ENCODE measurements at regions not wholly inside any gene's neighbourhood (a gene's known extent, or its start where the extent isn't known, plus 50 kb on each side); places are given as distances from the start of the nearest gene placed in this dataset.
A peak's percentile ranks its signal among the peaks of the same experiment; 100 is the strongest.

- no peak for DNase-seq
Measured at GRCh38 chr14:49971156-49972130, 78.6 kb downstream of the ARF6 start.

GRCh38 chr14:49972131-49972671, 79.3 kb downstream of the ARF6 start:
- DNase-seq, result peak; percentile 64

- DNase-seq, result peak; percentile 63
Measured at GRCh38 chr14:49972823-49973222, 79.9 kb downstream of the ARF6 start.

- DNase-seq, result no peak
Measured at GRCh38 chr14:49975276-49975675, 82.4 kb downstream of the ARF6 start.

- no peak for DNase-seq
Measured at GRCh38 chr14:49975799-49976198, 82.9 kb downstream of the ARF6 start.

GRCh38 chr14:49977126-49977841, 84.4 kb downstream of the ARF6 start:
- no peak for DNase-seq

GRCh38 chr14:49980027-49980426, 87.1 kb downstream of the ARF6 start:
- DNase-seq, result no peak

- no peak for DNase-seq
Measured at GRCh38 chr14:49982082-49982481, 89.2 kb downstream of the ARF6 start.

GRCh38 chr14:49982501-49982951, 89.6 kb downstream of the ARF6 start:
- DNase-seq, result no peak

- DNase-seq, result no peak
Measured at GRCh38 chr14:49984424-49984823, 91.5 kb downstream of the ARF6 start.

GRCh38 chr14:49986343-49987014, 93.6 kb downstream of the ARF6 start:
- no peak for DNase-seq

- DNase-seq, result no peak
Measured at GRCh38 chr14:49988080-49988990, 95.5 kb downstream of the ARF6 start.

- DNase-seq, result no peak
Measured at GRCh38 chr14:49989966-49990365, 97.1 kb downstream of the ARF6 start.

GRCh38 chr14:49991491-49991890, 98.6 kb downstream of the ARF6 start:
- DNase-seq, result no peak

- no peak for DNase-seq
Measured at GRCh38 chr14:49992036-49992435, 99.2 kb downstream of the ARF6 start.

GRCh38 chr14:49992448-49992847, 99.6 kb downstream of the ARF6 start:
- DNase-seq, result no peak

GRCh38 chr14:49992901-49993339, 100.0 kb downstream of the ARF6 start:
- no peak for DNase-seq

GRCh38 chr14:49993565-49993964, 100.7 kb downstream of the ARF6 start:
- no peak for DNase-seq

- no peak for DNase-seq
Measured at GRCh38 chr14:49994951-49995561, 102.2 kb downstream of the ARF6 start.

GRCh38 chr14:49997991-49998390, 105.1 kb downstream of the ARF6 start:
- no peak for DNase-seq

- no peak for DNase-seq
Measured at GRCh38 chr14:49999146-49999761, 106.4 kb downstream of the ARF6 start.

All from NCI-H2107 (cell line).